WERI-Rb-1 (cell line): ENCODE measurements at regions not wholly inside any gene's neighbourhood (a gene's known extent, or its start where the extent isn't known, plus 50 kb on each side); places are given as distances from the start of the nearest gene placed in this dataset.

Source experiments
- DNase-seq: peaks from one replicate; pipeline ENCODE4 v3.0.0-alpha.2; 2020
- H3K27ac ChIP-seq: fragments of 250-450 bp; sonication (Bioruptor Pico); 2 replicates; pipeline ENCODE4 v1.5.1; 2020; ENCODE audit warnings: mild to moderate bottlenecking, moderate library complexity
- H3K27me3 ChIP-seq: fragments of 250-450 bp; sonication (Bioruptor Pico); 2 replicates; pipeline ENCODE4 v1.5.1; 2021; ENCODE audit warnings: mild to moderate bottlenecking, low read depth, moderate library complexity; ENCODE audit not compliant: insufficient read depth, severe bottlenecking
- H3K36me3 ChIP-seq: fragments of 250-450 bp; sonication (Bioruptor Pico); 2 replicates; pipeline ENCODE4 v1.5.1; 2020; ENCODE audit warnings: mild to moderate bottlenecking, moderate library complexity
- H3K4me3 ChIP-seq: 2 replicates; pipeline ENCODE4 v1.5.1; 2011; ENCODE audit warnings: low read depth, mild to moderate bottlenecking, control low read depth, low read length
- H3K9me3 ChIP-seq: fragments of 250-450 bp; sonication (Bioruptor Pico); 2 replicates; pipeline ENCODE4 v1.5.1; 2021; ENCODE audit warnings: mild to moderate bottlenecking, moderate library complexity; ENCODE audit not compliant: severe bottlenecking
- TF ChIP-seq, protein P1 (sequence below): IDR thresholded peaks from 2 replicates; pipeline ENCODE4 v1.5.1; 2011; ENCODE audit warnings: low read depth, mild to moderate bottlenecking, control low read depth, inconsistent platforms, low read length

DNA sequence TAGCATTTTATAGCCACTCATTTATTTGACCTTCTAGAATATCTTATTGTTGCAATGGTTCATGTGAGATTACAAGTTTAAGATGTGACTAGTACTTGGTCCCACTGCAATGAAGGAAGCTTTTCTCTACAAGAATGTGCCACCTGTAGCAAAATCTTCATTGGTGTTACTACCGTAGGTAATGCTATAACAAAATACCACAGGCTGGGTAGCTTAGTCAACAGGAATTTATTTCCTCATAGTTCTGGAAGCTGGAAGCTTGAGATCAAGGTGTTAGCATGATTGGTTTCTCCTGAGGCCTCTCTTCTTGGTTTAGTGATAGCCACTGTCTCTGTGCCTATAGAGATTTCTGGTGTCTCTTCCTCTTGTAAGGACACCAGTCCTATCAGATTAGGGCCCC lies 441.0 kb downstream of the GPM6A start:
- Histone ChIP-seq H3K27me3 (no peaks in the 10 kb centered on the region), H3K4me3 (no peak overlapping the region), H3K9me3 (no peaks in the 10 kb centered on the region)

DNA sequence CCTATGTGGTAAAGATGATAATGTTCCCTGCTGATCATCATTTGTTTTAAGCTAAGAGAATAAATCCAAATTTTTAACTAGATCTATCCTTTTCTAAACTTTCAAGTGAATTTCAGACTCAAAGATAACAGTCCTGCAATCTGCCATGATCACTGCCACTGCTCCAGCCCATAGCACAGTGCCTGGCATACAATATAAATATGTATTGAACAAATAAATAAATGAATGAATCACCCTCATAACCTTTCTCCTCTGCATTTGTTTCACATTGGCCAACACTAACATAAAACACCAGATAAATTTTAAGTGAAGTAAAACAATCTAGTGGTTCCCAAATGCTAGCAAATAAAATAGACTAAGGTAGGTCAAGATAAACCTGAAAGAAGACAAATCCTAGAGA lies 439.0 kb downstream of the GPM6A start:
- H3K4me3 ChIP-seq: no peak overlapping the region
- DNase-seq: no peak
- TF ChIP-seq, protein P1, sequence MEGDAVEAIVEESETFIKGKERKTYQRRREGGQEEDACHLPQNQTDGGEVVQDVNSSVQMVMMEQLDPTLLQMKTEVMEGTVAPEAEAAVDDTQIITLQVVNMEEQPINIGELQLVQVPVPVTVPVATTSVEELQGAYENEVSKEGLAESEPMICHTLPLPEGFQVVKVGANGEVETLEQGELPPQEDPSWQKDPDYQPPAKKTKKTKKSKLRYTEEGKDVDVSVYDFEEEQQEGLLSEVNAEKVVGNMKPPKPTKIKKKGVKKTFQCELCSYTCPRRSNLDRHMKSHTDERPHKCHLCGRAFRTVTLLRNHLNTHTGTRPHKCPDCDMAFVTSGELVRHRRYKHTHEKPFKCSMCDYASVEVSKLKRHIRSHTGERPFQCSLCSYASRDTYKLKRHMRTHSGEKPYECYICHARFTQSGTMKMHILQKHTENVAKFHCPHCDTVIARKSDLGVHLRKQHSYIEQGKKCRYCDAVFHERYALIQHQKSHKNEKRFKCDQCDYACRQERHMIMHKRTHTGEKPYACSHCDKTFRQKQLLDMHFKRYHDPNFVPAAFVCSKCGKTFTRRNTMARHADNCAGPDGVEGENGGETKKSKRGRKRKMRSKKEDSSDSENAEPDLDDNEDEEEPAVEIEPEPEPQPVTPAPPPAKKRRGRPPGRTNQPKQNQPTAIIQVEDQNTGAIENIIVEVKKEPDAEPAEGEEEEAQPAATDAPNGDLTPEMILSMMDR: no peak
- H3K27ac ChIP-seq: no peak overlapping the region
- H3K36me3 ChIP-seq: no peaks in the 10 kb centered on the region
- H3K27me3 ChIP-seq: no peaks in the 10 kb centered on the region
- no peaks in the 10 kb centered on the region for H3K9me3 ChIP-seq

More for the DNA sequence above, 441.0 kb downstream of the GPM6A start:
- no peak for DNase-seq
- H3K27ac ChIP-seq: no peak overlapping the region
- TF ChIP-seq, protein P1: no peak
- H3K36me3 ChIP-seq: no peaks in the 10 kb centered on the region

DNA sequence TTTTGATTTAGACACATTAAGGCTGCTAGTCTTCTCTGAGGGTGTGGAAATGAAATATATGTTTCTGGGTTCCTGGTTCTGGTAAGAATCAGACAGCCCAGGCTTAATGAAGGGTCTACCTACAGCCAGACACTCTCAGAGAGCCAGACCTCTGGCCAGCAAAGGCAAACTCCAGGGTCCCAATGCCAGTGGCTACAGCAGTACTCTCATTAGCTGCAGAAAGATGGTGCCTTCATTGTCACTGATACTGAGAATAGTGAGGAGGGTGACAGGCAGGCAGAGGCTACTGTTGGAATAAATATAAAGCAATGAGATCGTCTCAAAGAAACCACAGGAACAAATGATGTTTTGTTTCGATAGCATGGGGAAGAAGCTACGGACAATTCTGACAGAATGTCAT lies 437.6 kb downstream of the GPM6A start:
- Histone ChIP-seq H3K4me3 (no peak overlapping the region), H3K27me3 (no peaks in the 10 kb centered on the region), H3K27ac (no peak overlapping the region), H3K9me3 (no peaks in the 10 kb centered on the region), H3K36me3 (no peaks in the 10 kb centered on the region)
- TF ChIP-seq, protein P1: no peak
- DNase-seq: no peak

DNA sequence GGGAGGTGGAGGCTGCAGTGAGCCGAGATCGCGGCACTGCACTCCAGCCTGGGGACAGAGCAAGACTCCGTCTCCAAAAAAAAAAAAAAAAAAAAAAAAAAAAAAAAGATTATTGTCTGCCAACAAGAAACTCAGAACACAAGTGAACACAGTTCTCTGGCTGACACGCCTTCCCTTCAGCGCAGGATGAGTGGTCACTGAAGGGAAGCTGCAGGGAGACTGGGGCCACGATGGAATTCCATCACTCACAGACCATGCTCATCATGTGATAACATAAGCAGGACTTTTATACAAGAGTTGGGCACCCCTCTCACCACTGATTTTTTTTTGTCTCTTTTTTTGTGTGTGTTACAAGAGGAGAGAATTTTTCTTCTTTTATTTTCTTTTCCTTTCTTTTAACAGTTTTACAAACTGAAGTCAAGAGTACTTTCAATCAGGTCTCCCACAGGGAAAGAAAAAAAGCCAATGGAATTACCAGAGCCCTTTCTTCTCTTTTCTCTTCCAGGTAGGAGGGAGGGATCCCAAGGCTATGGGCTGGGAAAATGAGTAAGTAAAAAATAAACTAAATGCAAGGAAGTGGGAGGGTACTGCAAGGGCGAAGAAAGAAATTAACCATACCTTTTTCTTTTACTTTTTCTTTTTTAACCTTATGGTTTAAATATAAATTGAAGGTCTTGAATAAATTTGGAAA lies 435.6 kb downstream of the GPM6A start:
- TF ChIP-seq, protein P1: no peak
- Histone ChIP-seq H3K9me3 (no peaks in the 10 kb centered on the region), H3K27ac (no peak overlapping the region), H3K4me3 (no peak overlapping the region), H3K36me3 (no peaks in the 10 kb centered on the region), H3K27me3 (no peaks in the 10 kb centered on the region)
- DNase-seq: no peak

DNA sequence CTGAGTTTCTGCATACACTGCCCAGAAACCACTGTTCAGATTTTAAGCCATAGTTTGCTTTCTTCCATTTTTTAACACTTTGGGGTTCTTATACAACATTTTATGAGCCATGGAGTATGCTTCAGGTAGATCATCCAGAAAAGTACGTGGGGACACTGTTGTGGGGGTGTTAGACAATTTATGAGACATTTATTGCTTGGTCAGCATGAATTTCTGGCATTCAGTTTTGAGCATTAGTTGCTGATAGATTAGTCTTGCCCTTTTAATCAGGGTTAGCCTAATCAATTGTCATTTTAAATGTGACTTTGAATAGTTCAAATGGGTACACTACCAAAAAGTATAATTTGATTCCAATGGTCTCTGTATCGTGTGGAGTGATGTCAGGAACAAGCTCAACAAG lies 434.9 kb downstream of the GPM6A start:
- TF ChIP-seq, protein P1: no peak

DNA sequence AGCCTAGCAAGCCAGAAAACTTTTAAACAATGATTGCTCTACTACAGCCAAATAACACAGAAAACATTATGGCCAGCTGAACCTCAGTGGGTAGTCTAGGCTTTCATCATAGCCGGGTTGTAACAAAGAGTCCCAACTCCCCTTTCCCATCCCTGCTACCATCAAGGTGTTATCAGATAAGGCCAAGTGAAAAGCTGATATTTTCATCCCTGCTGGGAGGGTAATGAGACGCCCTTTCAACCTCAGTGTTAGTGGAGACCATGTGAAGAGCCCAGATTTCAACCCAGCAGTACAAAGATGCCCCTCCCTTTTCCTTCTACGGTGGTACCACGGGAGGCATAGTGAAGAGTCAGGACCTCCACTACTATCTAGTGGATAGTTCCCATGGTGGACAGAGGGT lies 433.7 kb downstream of the GPM6A start:
- H3K27ac ChIP-seq: no peak overlapping the region
- no peak for DNase-seq
- H3K36me3 ChIP-seq: no peaks in the 10 kb centered on the region
- TF ChIP-seq, protein P1: no peak
- H3K4me3 ChIP-seq: no peak overlapping the region
- no peaks in the 10 kb centered on the region for H3K9me3 ChIP-seq
- H3K27me3 ChIP-seq: no peaks in the 10 kb centered on the region

More for the DNA sequence above, 434.9 kb downstream of the GPM6A start:
- no peaks in the 10 kb centered on the region for H3K27me3 ChIP-seq
- no peak for DNase-seq
- no peaks in the 10 kb centered on the region for H3K9me3 ChIP-seq
- no peaks in the 10 kb centered on the region for H3K36me3 ChIP-seq
- H3K27ac ChIP-seq: no peak overlapping the region
- H3K4me3 ChIP-seq: no peak overlapping the region
